ENCODE measurements at regions not wholly inside any gene's neighbourhood (a gene's known extent, or its start where the extent isn't known, plus 50 kb on each side); places are given as distances from the start of the nearest gene placed in this dataset.
"Not testable (repeated sequence)": the region's sequence is repeated elsewhere in the genome, so short reads cannot be mapped to it uniquely, and the experiment has no call there.

DNA sequence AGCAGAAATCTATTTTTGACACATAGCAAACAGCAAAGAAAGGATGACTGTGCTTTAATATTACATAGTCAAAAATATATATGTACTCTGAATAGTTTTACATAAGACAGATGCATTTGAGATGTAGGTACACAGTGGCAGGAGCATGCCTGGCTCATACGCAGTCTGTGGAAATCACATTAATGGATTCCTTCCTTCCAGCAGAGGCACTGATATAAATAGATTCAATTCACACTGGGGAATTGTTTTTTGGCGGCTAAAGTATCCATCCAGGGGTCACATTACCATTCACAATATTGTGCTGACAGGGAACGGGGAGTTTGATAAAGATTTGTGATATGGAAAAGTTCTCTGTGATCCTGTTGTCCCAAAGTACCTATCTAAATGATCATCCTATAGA lies 72.5 kb upstream of the AGR3 start:
- H3K4me3 ChIP-seq (ENCODE audit: low read depth, low read length), result no peak overlapping the region
- ChIA-PET POLR2A (no interaction called here), CTCF (no interaction called here)
- DNase-seq (ENCODE audit: low read depth), result no peak
- no peaks in the 10 kb centered on the region for H3K27me3 ChIP-seq (ENCODE audit: control insufficient read depth, insufficient read depth, low read length)
- no peaks in the 10 kb centered on the region for H3K36me3 ChIP-seq (ENCODE audit: control insufficient read depth, insufficient read depth, low read length)
- TF ChIP-seq, protein P1, sequence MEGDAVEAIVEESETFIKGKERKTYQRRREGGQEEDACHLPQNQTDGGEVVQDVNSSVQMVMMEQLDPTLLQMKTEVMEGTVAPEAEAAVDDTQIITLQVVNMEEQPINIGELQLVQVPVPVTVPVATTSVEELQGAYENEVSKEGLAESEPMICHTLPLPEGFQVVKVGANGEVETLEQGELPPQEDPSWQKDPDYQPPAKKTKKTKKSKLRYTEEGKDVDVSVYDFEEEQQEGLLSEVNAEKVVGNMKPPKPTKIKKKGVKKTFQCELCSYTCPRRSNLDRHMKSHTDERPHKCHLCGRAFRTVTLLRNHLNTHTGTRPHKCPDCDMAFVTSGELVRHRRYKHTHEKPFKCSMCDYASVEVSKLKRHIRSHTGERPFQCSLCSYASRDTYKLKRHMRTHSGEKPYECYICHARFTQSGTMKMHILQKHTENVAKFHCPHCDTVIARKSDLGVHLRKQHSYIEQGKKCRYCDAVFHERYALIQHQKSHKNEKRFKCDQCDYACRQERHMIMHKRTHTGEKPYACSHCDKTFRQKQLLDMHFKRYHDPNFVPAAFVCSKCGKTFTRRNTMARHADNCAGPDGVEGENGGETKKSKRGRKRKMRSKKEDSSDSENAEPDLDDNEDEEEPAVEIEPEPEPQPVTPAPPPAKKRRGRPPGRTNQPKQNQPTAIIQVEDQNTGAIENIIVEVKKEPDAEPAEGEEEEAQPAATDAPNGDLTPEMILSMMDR (IDR thresholded peaks at IDR 0.05; ENCODE audit: insufficient read depth, low read depth, low read length), result no peak

DNA sequence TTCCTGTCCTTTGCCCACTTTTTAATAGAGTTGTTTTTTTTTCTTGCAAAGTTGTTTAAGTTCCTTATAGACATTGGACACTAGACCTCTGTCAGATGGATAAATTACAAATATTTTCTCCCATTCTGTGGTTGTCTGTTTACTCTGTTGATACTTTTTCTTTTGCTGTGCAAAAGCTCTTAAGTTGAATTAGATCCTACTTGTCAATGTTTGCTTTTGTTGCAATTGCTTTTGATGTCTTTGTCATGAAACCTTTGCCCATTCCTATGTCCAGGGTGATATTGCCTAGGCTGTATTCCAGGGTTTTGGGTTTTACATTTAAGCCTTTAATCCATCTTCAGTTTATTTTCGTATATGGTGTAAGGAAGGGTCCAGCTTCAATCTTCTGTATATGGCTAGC lies 76.9 kb upstream of the AGR3 start:
- ChIA-PET POLR2A (interaction anchor here (0.6 kb wide), 1 partner anchor 563 kb away, joined by 3 read pairs; no protein-coding TSS in a partner anchor), CTCF (interaction anchor here (0.7 to 0.8 kb wide), 2 partner anchors 11 to 43 kb away, joined by 4 to 5 read pairs; no protein-coding TSS in a partner anchor)
- H3K4me3 ChIP-seq (ENCODE audit: low read depth, low read length), result no peak overlapping the region

DNA sequence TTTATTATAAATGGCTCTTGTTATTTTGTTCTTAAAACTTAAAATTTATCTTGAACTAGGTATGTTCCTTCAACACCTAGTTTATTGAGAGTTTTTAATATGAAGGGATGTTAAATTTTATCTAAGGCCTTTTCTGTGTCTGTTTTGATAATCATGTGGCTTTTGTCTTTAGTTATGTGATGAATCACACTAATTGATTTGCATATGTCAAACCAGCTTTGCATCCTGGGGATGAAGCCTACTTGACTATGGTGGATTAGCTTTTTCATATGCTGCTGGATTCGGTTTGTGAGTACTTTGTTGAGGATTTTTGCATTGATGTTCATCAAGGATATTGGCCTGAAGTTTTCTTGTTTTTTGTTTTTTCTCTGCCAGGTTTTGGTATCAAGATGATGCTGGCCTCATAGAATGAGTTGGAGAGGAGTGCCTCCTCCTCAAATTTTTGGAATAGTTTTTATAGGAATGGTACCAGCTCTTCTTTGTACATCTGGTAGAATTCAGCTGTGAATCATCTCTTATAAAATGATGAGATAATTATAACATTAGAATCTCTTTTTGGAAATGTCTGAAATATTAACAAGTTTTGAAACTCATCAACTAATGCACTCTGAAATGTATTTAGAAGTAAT lies 78.7 kb upstream of the AGR3 start:
- ChIA-PET POLR2A (no interaction called here), CTCF (interaction anchor here (1.4 to 1.5 kb wide), 2 partner anchors 11 to 32 kb away, joined by 3 to 4 read pairs; no protein-coding TSS in a partner anchor)
- H3K4me3 ChIP-seq (ENCODE audit: low read depth, low read length), result no peak overlapping the region
- no peaks in the 10 kb centered on the region for H3K36me3 ChIP-seq (ENCODE audit: control insufficient read depth, insufficient read depth, low read length)
- no peak for DNase-seq (ENCODE audit: low read depth)
- H3K27me3 ChIP-seq (ENCODE audit: control insufficient read depth, insufficient read depth, low read length), result no peaks in the 10 kb centered on the region
- TF ChIP-seq, protein P1 (IDR thresholded peaks at IDR 0.05; ENCODE audit: insufficient read depth, low read depth, low read length), result no peak

More for the DNA sequence above, 76.9 kb upstream of the AGR3 start:
- no peaks in the 10 kb centered on the region for H3K36me3 ChIP-seq (ENCODE audit: control insufficient read depth, insufficient read depth, low read length)
- H3K27me3 ChIP-seq (ENCODE audit: control insufficient read depth, insufficient read depth, low read length), result no peaks in the 10 kb centered on the region
- no peak for DNase-seq (ENCODE audit: low read depth)
- TF ChIP-seq, protein P1 (IDR thresholded peaks at IDR 0.05; ENCODE audit: insufficient read depth, low read depth, low read length), result no peak

DNA sequence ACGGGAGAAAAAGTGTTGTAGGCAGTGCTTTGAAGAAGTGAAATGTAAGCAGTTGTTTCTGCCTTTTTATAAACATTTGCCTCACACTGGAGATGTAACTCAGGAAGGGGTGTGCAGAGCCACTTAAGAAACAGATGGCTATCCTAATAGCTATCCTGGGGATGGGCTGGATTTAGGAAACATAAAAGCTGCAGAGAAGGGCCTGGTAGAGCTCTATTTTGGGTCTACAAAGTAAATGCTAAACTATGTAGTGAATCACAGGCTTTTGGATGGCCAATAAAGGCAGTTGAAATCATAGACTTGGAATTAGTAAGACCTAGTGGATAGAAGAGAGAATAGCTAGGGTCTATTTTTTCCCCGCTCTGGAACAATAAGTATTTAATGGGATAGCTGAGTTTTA lies 79.9 kb upstream of the AGR3 start:
- ChIA-PET POLR2A (interaction anchor here (0.6 kb wide), 1 partner anchor 364 kb away, joined by 4 read pairs; no protein-coding TSS in a partner anchor), CTCF (interaction anchor here (1.1 to 1.5 kb wide), 5 partner anchors 10 to 36 kb away, joined by 3 to 5 read pairs (median 4); no protein-coding TSS in a partner anchor)
- H3K27me3 ChIP-seq (ENCODE audit: control insufficient read depth, insufficient read depth, low read length), result no peaks in the 10 kb centered on the region
- H3K4me3 ChIP-seq (ENCODE audit: low read depth, low read length), result no peak overlapping the region
- H3K36me3 ChIP-seq (ENCODE audit: control insufficient read depth, insufficient read depth, low read length), result no peaks in the 10 kb centered on the region
- TF ChIP-seq, protein P1 (IDR thresholded peaks at IDR 0.05; ENCODE audit: insufficient read depth, low read depth, low read length), result peak; percentile 29; the same call in 1 of the 2 replicates
- peak; percentile 77 for DNase-seq (ENCODE audit: low read depth)

DNA sequence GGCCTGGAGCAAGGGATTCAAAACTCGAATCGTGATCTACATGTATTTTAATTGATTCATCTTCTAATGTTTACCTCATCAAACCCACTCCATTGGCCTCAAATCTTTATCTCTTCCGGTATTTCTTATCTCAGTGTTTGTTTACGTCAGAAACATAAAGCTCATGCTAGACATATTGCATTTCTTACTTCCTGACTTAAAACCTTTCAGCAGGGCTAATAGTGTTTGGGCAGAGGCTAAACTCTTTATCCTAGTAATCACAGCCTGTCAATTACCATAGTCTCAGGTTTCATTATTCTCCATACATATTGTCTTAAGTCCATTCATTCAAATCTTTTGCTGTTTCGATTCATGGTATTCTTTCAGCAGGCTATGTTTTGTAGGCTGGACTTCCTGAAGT lies 81.3 kb upstream of the AGR3 start:
- DNase-seq (ENCODE audit: low read depth), result no peak
- POLR2A ChIA-PET, result no interaction called here
- CTCF ChIA-PET, result no interaction called here
- TF ChIP-seq, protein P1 (IDR thresholded peaks at IDR 0.05; ENCODE audit: insufficient read depth, low read depth, low read length), result no peak
- Histone ChIP-seq H3K4me3 (ENCODE audit: low read depth, low read length) (no peak overlapping the region), H3K36me3 (ENCODE audit: control insufficient read depth, insufficient read depth, low read length) (no peaks in the 10 kb centered on the region), H3K27me3 (ENCODE audit: control insufficient read depth, insufficient read depth, low read length) (no peaks in the 10 kb centered on the region)

DNA sequence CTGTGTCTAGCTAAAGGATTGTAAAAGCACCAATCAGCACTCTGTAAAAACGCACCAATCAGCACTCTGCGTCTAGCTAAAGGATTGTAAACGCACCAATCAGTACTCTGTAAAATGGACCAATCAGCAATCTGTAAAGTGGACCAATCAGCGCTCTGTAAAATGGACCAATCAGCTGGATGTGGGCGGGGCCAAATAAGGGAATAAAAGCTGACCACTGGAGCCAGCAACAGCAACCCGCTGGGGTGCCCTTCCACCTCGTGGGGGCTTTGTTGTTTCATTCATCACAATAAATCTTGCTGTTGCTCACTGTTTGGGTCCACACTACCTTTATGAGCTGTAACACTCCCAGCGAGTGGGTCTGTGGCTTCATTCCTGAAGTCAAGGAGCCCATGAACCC lies 83.9 kb upstream of the AGR3 start:
- POLR2A ChIA-PET, result not testable (repeated sequence)

More for the DNA sequence above, 83.9 kb upstream of the AGR3 start:
- H3K4me3 ChIP-seq (ENCODE audit: low read depth, low read length); H3K36me3 ChIP-seq (ENCODE audit: control insufficient read depth, insufficient read depth, low read length); DNase-seq (ENCODE audit: low read depth); H3K27me3 ChIP-seq (ENCODE audit: control insufficient read depth, insufficient read depth, low read length): not testable (repeated sequence)
- CTCF ChIA-PET, result interaction anchor here (1.6 to 1.9 kb wide), 3 partner anchors 12 to 39 kb away, joined by 3 to 7 read pairs (median 5); no protein-coding TSS in a partner anchor
